ENCODE measurements at regions not wholly inside any gene's neighbourhood (a gene's known extent, or its start where the extent isn't known, plus 50 kb on each side); places are given as distances from the start of the nearest gene placed in this dataset.
"Not testable (repeated sequence)": the region's sequence is repeated elsewhere in the genome, so short reads cannot be mapped to it uniquely, and the experiment has no call there.

DNA sequence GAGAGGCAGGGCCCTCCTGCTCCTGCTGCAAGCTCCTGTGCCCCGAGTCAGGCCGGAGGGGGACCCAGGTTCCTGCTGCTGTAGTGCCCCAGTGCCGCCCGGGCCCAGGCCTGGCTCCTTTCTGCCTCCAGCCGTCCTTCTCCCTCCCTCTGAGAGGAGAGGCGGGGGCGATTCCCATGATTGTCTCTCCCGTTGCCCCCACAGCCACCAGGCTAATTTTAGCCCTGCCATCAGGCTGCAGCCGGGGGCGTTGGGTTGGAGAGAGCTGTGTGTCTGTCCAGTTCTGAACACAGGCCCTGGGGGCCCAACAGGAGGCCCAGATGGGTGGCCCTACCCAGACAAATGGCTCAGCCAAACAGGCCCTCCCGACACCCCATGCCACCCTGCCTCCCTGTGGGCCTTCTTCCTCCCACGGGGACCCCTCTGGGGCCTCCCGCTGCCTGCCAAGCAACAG is 214.8 kb downstream of the TBC1D2B start:
- DNase-seq (ENCODE audit: low spot score): no peak

- not testable (repeated sequence) for DNase-seq (ENCODE audit: low spot score)
These were observed 215.4 kb downstream of the TBC1D2B start for GRCh38 chr15:77861997-77862635.

- no peak for DNase-seq (ENCODE audit: low spot score)
These were observed 217.3 kb downstream of the TBC1D2B start for GRCh38 chr15:77860071-77860691.

DNA sequence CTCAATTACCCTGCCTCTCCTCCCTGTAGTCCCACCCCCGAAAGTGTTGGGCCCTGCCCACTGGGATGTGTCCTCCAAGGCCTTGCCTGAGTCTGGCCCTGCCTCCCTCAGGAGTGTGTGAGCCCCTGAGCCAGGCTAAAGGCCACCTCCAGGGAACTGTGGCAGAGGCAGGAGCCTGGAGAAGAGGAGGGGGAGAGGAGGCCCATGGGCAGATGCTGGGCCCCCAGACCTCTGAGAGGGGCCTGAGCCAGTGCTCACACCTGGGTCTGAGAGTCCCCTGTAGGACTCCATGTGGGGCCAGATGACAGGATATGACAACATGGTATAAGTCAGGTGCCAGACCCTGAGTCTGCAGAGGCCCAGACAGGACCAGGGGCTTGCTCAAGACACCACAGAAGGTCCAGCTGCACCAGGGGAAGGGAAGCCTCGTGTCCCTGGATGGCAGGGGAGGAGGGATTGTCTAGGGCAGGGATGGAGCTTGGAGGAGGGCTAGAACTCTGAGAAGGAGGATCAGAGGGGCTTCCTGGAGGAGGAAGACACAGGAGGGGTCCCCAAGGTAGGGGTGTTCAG is 217.9 kb downstream of the TBC1D2B start:
- DNase-seq (ENCODE audit: low spot score): no peak

DNA sequence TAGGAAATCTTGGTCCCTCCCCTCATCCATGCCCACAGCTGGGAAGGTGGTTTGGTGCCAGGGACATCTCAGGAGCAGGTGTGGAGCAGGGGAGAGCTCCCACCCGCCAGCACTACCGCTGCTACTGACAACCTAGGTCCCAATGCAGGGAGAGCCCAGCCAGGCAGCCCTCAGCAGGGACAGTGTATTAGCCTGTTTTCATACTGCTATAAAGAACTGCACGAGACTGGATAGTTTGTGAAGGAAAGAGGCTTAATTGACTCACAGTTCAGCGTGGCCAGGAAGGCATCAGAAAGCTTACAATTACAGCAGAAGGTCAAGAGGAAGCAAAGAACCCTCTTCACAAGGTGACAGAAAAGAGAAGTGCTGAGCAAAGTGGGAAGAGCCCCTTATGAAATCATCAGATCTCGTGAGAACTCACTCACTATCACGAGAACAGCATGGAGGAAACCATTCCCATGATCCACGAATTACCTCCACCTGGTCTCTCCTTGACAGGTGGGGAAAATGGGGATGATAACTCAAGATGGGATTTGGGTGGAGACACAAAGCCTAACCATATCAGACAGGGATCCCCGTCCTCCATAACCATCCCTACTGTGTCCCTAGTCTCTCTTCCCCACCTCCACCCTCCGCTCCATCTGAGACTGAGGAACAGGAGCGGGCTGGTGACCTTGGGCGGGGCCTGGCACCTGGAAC is 218.6 kb downstream of the TBC1D2B start:
- DNase-seq (ENCODE audit: low spot score): no peak

DNA sequence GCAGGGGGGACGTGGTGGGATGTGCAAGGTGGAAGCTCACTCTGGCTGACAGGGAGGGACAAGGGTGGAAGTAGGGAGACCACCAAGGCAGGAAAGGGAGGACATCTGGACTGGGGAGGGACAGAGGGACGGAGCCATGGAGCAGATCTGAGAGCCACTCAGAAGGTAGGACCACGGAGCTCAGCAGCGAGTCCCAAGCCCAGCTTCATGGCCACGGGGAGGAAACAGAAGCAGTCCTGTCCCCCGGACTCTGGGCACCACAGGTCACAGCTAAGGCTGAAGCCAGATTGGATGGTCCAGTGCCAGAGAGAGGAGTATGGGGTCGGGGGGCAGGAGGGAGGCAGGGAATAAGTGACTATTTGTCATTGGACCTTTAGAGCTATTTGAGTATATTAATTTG is 220.1 kb downstream of the TBC1D2B start:
- no peak for DNase-seq (ENCODE audit: low spot score)

GRCh38 chr15:77856705-77857346 is 220.7 kb downstream of the TBC1D2B start:
- no peak for DNase-seq (ENCODE audit: low spot score)

- no peak for DNase-seq (ENCODE audit: low spot score)
These were observed 221.6 kb downstream of the TBC1D2B start for GRCh38 chr15:77855871-77856270.

DNA sequence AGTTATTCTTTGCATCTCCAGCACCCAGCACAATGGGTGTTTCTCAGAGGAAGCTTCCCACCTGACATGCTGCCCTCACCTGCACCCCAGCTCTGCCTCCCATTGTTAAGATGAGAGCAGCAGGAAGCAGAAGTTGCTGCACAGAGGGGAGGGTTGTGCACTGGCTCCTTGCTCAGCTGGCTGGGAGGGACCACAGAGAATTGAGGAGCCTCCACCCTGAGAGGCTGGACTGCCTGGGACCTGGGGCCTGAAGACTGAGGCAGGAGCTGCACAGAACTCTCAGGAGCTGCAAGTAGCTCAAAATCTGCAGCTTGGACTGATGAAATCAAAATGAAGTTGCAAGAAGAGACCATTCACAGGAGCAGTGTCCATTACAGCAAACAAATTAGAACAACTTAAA is 222.3 kb upstream of the LINGO1 start:
- DNase-seq (ENCODE audit: low spot score): no peak

GRCh38 chr15:77853910-77854309 is 221.2 kb upstream of the LINGO1 start:
- DNase-seq (ENCODE audit: low spot score): no peak

- DNase-seq (ENCODE audit: low spot score): no peak
These were observed 220.3 kb upstream of the LINGO1 start for GRCh38 chr15:77853008-77853328.

DNA sequence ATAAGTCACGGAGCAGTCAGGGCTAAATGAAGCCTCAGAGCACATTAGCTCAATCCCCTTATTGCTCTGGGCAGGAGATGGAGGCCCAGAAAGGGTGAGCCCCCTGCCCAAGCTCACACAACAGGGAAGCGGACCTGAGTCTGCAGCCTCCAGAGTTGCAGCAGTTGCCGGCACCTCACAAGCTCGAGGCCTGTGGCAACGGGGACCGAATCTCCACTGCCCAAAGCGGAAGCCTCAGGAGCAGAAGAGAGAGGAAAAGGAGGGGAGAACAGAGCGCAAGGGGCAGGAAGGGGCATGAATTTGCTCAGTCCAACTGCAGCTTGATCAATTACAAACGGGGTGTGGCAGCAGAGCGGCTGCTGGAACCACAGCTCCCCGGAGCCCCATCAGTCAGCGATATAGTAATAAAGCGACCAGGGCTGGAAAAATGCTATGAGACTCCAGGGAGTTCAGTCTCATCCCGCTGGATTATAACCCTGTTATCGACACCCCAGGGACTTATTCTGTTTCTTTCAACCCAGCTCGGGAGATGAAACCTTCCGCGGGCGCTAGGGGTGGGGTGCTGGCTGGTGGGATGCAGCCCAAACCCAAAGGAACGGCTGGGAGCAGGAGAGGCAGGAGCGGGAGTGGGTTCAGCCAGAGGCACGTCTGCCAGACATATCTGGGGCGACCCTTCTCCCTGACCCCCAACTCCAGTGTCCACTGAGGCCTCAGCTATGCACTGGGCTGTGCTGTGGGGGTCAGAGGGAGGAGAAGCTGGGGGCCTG is 219.7 kb upstream of the LINGO1 start:
- DNase-seq (ENCODE audit: low spot score): no peak

DNA sequence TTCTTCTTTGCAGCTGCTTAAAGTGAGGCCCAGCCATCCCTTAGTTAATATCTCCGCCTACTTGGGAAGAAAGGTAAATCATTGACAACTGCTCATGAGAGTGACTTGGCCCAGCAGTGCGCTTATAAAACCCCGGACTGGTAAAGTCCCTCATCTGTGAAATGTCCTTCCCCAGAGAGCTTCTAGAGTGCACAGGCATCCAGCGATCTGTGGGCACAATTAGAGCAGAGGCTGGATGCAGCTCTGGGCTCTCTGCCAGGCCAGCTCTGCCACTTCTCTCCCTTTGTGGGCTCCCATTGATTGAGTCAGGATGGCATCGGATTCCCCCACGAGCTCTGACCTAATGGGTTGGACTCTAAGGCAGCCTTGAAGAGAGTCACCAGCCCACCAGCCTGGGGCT is 219.0 kb upstream of the LINGO1 start:
- DNase-seq (ENCODE audit: low spot score): peak; percentile 94

DNA sequence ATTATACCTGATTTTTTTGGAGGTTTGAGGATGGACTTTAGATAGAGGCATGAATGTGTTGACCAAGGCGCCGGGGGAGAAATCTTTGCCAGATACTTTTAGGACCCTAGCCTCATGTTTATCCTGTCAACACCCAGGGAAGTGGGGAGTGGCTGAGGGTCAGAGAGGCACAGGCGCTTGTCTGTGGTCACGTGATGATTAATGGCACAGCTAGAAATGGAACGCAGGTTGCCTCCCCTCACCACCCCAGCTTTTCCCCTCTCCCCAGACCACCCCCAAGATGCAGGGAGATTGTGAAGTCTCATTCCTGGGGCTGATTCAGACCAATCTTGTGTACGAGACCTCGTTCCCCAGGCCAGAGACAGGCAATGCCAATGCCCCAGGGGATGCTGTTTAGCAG is 218.4 kb upstream of the LINGO1 start:
- DNase-seq (ENCODE audit: low spot score): no peak

GRCh38 chr15:77846986-77847385 is 214.3 kb upstream of the LINGO1 start:
- no peak for DNase-seq (ENCODE audit: low spot score)

DNA sequence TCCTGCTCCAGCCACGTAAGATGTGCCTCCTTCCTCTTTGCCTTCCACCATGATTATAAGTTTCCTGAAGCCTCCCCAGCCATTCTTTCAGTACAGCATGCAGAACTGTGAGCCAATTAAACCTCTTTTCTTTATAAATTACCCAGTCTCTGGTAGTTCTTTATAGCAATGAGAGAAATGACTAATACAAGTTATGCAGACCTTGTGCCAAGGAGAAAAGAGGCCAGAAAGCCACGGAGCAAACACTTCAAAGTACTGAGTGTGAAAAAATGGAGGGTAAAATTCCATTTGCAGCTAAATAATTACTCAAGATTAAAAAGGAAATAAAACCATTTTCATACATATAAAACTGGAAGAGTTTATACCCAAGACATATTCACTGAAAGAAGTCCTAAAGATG is 213.6 kb upstream of the LINGO1 start:
- DNase-seq (ENCODE audit: low spot score): no peak

DNA sequence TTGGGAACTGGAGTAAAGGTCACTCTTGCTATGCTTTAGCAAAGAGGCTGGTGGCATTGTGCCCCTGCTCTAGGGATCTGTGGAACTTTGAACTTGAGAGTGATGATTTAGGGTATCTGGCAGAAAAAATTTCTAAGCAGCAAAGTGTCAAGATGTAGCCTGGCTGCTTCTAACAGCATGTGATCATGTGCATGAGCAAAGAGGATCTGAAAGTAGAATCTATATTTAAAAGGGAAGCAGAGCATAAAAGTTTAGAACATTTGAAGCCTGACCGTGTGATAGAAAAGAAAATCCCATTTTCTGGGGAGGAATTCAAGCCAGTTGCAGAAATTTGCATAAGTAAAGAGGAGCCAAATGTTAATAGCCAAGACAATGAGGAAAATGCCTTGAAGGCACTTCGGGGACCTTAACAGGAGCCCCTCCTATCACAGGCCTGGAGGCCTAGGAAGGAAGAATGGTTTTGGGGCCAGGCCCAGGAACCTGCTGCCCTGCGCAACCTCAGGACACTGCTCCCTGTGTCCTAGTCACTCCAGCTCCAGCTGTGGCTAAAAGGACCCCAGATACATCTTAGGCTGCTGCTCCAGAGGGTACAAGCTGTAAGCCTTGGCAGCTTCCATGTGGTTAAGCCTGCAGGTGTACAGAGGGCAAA is 212.2 kb upstream of the LINGO1 start:
- DNase-seq (ENCODE audit: low spot score): no peak

- DNase-seq (ENCODE audit: low spot score): no peak
These were observed 210.8 kb upstream of the LINGO1 start for GRCh38 chr15:77843546-77843945.

DNA sequence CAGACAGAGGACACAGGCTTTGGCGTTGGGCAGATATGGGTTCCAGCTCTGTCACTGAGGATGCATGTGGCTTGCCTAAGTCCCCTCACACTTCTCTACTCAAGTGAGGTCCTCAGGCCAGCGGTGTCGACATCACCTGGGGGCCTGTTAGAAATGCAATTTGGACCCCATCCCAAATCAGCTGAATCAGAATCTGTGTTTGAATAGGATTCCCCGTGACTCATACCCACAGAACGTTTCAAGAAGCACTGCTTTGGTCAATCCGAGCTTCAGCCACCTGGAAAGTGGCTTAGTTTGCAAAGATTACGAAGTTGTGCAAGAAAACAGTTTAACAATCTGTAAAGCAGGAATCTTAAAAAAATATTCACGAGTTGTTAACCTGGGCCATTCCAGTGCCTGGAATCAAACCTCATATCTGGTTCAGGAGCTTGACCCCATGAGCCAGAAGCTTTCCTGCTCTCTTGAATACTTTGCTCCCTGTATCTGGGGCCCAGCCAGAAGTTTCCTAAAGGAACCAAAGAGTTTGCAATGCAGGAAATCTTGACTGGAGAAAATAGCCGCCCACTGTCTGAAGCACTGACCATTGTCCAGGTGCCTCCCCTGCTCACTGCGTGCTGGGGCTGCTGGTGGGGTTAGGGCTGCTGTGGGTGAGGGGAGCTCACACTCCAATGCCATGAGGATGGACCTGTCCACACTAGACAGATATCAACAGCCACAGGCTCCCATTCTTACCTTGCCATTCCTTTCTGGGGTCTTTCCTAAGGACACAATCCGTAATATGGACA is 208.5 kb upstream of the LINGO1 start:
- DNase-seq (ENCODE audit: low spot score): peak; percentile 70
